Psoas muscle (tissue), 7 donors: ENCODE measurements at regions not wholly inside any gene's neighbourhood (a gene's known extent, or its start where the extent isn't known, plus 50 kb on each side); places are given as distances from the start of the nearest gene placed in this dataset.

Experiments
- ATAC-seq, 4 donors: fragments of 200-7000 bp; cut with Tn5 transposase; one replicate each; pipeline ENCODE4 v1.9.1; 2020; ENCODE audit warnings: moderate library complexity in 3 of 4, mild to moderate bottlenecking in 2 of 4
- DNase-seq, 2 donors: peaks; one replicate each; pipeline ENCODE4 v3.0.0-alpha.2; 2020
- H3K27ac ChIP-seq: fragments of 200-600 bp; one replicate; pipeline ENCODE4 v1.8.0; 2022
- H3K27me3 ChIP-seq, 3 donors: fragments of 200-600 bp in 1 of 3; one replicate each; pipeline versions ENCODE4 v1.6.1 to v1.8.0; 2013 to 2022; ENCODE audit warnings: low read length in 2 of 3, mild to moderate bottlenecking in 2 of 3, moderate library complexity in 1 of 3; ENCODE audit not compliant: insufficient read depth in 3 of 3
- H3K36me3 ChIP-seq, 2 donors: fragments of 200-600 bp in 1 of 2; one replicate each; pipeline versions ENCODE4 v1.6.1 to v1.8.0; 2013 to 2022; ENCODE audit warnings: low read depth in 1 of 2, mild to moderate bottlenecking in 1 of 2, moderate library complexity in 1 of 2; ENCODE audit not compliant: insufficient read depth in 1 of 2
- H3K4me1 ChIP-seq: fragments of 200-600 bp; one replicate; pipeline ENCODE4 v1.8.0; 2022
- H3K4me3 ChIP-seq: fragments of 200-600 bp; one replicate; pipeline ENCODE4 v1.8.0; 2022; ENCODE audit warnings: mild to moderate bottlenecking
- H3K9me3 ChIP-seq: fragments of 200-600 bp; one replicate; pipeline ENCODE4 v1.8.0; 2022
- WGBS, 3 donors: extraction: QIAGEN DNeasy Blood & Tissue Kit; methylation state at CpG; one replicate each; pipeline versions ENCODE4 v1.1.6 to v1.1.7; 2013; 5-methylcytosine and 5-hydroxymethylcytosine counted together
- intact Hi-C, 2 donors: fragments of 100-400 bp; cut with DNase I; formaldehyde crosslinking; loops; one replicate each; pipeline versions ENCODE4 v1.11.0 to v1.14.2; 2022
- TF ChIP-seq, protein P1 (sequence below): fragments of 200-600 bp; IDR thresholded peaks from one replicate; pipeline ENCODE4 v1.8.0; 2022; ENCODE audit warnings: antibody characterized with exemption
- donor health status: healthy with polysubstance abuse.
- donor health status: DM: no; HTN: no; CAD: no; lungs with moderate emphysema.
- donor health status: Bipolar disorder and iron deficiency.
- donor health status: healthy.
- donor health status: DM: yes; HTN: yes; CAD: no.
- donor health status: DM: no; HTN: no; CAD: no.
- donor health status: DM: yes; HTN: yes; CAD: no.

DNA sequence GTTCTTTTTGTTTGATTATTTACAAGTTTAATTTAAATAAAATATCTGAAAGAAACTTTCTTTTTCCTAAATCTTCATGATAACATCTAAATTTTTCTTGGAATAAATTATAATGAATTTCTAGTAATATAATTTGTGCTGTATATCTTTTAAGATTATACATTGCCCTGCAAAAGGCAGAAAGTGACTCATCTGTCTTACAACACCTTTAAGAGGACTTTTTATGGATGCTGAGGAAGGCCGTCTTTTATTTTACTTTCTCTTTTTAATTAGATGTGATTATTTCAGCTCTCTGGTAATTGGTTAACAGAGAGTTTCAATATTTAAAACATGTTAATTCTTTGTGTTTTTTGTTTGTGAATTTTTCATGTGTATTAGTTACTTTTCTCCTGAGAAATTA, 598.4 kb downstream of the RPL10L start:
- 89 to 96% (median 95%) methylated on average over 1 of the region's 1 CpG for WGBS, 3 donors
- Histone ChIP-seq H3K27ac (no peak overlapping the region), H3K27me3 (no peaks in the 10 kb centered on the region), H3K4me3 (no peak overlapping the region), H3K36me3 (no peaks in the 10 kb centered on the region), H3K4me1 (no peaks in the 10 kb centered on the region), H3K9me3 (no peaks in the 10 kb centered on the region)
- ATAC-seq (no peak), DNase-seq (no peak)
- intact Hi-C loops = no loop called here
- TF ChIP-seq, protein P1, sequence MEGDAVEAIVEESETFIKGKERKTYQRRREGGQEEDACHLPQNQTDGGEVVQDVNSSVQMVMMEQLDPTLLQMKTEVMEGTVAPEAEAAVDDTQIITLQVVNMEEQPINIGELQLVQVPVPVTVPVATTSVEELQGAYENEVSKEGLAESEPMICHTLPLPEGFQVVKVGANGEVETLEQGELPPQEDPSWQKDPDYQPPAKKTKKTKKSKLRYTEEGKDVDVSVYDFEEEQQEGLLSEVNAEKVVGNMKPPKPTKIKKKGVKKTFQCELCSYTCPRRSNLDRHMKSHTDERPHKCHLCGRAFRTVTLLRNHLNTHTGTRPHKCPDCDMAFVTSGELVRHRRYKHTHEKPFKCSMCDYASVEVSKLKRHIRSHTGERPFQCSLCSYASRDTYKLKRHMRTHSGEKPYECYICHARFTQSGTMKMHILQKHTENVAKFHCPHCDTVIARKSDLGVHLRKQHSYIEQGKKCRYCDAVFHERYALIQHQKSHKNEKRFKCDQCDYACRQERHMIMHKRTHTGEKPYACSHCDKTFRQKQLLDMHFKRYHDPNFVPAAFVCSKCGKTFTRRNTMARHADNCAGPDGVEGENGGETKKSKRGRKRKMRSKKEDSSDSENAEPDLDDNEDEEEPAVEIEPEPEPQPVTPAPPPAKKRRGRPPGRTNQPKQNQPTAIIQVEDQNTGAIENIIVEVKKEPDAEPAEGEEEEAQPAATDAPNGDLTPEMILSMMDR = no peak

DNA sequence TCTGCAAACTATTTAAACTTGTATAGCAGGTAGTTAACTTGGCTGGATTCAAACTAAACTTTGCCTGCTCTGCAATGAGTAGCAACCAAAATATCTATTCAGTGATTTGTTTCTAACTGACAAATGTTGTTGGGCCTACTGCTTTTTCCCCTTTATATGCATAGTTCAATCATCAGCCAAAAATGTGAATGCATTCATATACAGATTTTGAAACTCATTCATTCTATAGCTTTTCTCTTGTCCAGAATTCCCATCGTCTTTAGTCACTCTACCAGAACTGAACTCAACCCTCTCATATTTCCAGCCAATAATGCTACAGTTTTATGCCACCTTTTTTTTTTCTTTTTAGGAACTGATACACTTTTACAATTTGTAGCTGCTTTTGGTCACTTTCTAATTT, 599.8 kb downstream of the RPL10L start:
- 54 to 63% (median 61%) methylated on average over 1 of the region's 1 CpG for WGBS, 3 donors
- Histone ChIP-seq H3K27ac (no peak overlapping the region), H3K36me3 (no peaks in the 10 kb centered on the region), H3K4me3 (no peak overlapping the region), H3K27me3 (no peaks in the 10 kb centered on the region), H3K4me1 (no peaks in the 10 kb centered on the region), H3K9me3 (no peaks in the 10 kb centered on the region)
- intact Hi-C loops = no loop called here
- ATAC-seq (no peak), DNase-seq (no peak)
- TF ChIP-seq, protein P1 = no peak

DNA sequence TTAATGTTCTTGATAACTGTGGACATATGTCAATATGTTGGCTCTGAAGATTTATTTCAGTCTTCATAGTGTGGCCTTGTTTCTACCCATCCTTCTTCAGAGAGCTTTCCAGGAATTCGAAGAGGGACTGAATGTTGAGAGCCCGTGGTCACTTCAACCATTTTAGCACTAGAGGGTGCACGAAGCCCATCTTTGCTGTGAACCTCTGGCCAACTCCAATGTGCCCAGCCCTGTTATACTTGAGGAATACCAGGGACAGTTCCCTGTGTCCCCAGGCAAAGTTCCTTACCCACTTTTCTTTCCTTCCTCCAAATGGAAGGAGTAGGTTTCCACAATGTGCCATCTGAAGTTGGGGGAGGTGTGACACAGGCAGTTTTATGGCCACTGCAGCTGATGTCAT, 603.5 kb downstream of the RPL10L start:
- TF ChIP-seq, protein P1 = no peak
- Histone ChIP-seq H3K4me1 (no peaks in the 10 kb centered on the region), H3K27me3 (no peaks in the 10 kb centered on the region), H3K27ac (no peak overlapping the region), H3K9me3 (no peaks in the 10 kb centered on the region), H3K4me3 (no peak overlapping the region), H3K36me3 (no peaks in the 10 kb centered on the region)
- DNase-seq (no peak), ATAC-seq (no peak)
- WGBS, 3 donors = 43 to 58% (median 53%) methylated on average over 3 of the region's 3 CpGs
- intact Hi-C loops = no loop called here

DNA sequence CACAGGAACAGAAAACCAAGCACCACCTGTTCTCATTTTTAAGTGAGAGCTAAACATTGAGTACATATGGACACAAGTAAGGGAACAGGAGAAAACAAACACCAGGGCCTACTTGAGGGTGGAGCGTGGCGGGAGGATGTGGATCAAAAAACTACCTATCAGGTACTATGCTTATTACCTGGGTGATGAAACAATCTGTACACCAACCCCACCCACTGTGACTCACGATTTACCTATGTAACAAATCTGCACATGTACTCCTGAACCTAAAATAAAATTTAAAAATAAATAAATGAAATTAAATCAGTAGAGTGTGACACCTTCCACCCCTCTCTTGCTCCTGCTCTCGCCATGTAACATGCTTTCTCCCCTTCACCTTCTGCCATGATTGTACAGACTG, 615.5 kb downstream of the RPL10L start:
- DNase-seq = no peak
- Histone ChIP-seq H3K27ac (no peak overlapping the region), H3K4me3 (no peak overlapping the region), H3K36me3 (no peaks in the 10 kb centered on the region), H3K4me1 (no peaks in the 10 kb centered on the region), H3K9me3 (no peaks in the 10 kb centered on the region), H3K27me3 (no peaks in the 10 kb centered on the region)
- ATAC-seq = no peak
- TF ChIP-seq, protein P1 = no peak
- WGBS, 3 donors = 80 to 89% (median 86%) methylated on average over 4 of the region's 4 CpGs
- intact Hi-C loops = no loop called here

DNA sequence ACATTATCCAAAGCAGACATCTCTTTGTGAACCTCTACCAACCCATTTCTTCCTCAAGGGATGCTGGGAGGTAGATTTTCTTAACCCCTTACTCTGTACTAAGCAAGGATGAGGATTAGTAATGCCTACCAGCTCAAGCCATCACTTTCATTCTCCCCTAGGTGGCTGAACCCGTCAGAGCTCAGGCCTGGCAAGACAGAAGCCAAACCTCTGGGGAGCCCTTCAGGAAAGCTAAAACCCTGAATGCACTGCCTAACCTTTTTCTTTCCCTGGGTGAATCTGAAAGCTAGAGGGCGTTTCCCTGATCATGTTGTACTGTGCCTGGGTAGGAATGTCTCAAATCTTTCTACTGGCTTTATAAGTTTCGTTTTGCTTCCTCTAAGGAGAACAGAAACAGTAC, 617.3 kb downstream of the RPL10L start:
- intact Hi-C loops = no loop called here
- TF ChIP-seq, protein P1 = no peak
- no peak for ATAC-seq
- H3K27ac ChIP-seq = no peak overlapping the region
- no peak for DNase-seq
- 56 to 72% (median 65%) methylated on average over 3 of the region's 3 CpGs for WGBS, 3 donors
- no peaks in the 10 kb centered on the region for H3K4me1 ChIP-seq
- no peak overlapping the region for H3K4me3 ChIP-seq
- H3K36me3 ChIP-seq = no peaks in the 10 kb centered on the region
- H3K9me3 ChIP-seq = no peaks in the 10 kb centered on the region
- no peaks in the 10 kb centered on the region for H3K27me3 ChIP-seq
